HL-60/S4 treated with phorbol 12-myristate 13-acetate at 8.2 ng/mL for 4 days and 3 days (cell line): ENCODE measurements at regions not wholly inside any gene's neighbourhood (a gene's known extent, or its start where the extent isn't known, plus 50 kb on each side); places are given as distances from the start of the nearest gene placed in this dataset.
"Not testable (repeated sequence)": the region's sequence is repeated elsewhere in the genome, so short reads cannot be mapped to it uniquely, and the experiment has no call there.

Source experiments
- in situ Hi-C: fragments of 300-500 bp; cut with MboI; formaldehyde crosslinking; loops from 2 replicates; pipeline ENCODE4 v1.15.0; 2022; ENCODE audit warnings: low sequenced_read_pairs

- in situ Hi-C loops = no loop called here
Observed at GRCh38 chr11:92123540-92123939, 101.1 kb upstream of the FAT3 start.

GRCh38 chr11:92122561-92122960 is 102.1 kb upstream of the FAT3 start:
- in situ Hi-C loops = no loop called here

DNA sequence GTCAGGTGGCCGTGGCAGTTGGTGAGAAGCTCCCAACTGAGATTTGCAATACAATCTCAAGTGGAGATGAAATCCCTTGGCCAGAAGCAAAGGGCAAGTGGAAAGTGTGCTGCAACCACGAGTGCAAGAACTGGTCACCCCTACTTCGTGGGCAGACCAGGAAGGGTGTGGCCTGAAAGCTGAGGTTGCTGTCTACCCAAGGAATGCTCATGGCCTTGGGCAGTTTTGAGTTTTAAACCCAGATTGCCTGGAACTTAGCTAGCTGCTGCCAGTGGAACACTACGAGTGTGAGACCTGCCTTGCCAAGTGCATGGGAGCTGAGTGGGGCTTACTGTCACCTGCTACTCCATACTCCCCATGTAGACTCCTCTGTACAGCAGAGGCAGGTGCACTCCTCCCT is 113.3 kb upstream of the FAT3 start:
- in situ Hi-C loops = no loop called here

- in situ Hi-C loops = no loop called here
Observed at GRCh38 chr11:92109466-92109865, 115.2 kb upstream of the FAT3 start.

- in situ Hi-C loops = no loop called here
Observed at GRCh38 chr11:92107331-92107730, 117.3 kb upstream of the FAT3 start.

DNA sequence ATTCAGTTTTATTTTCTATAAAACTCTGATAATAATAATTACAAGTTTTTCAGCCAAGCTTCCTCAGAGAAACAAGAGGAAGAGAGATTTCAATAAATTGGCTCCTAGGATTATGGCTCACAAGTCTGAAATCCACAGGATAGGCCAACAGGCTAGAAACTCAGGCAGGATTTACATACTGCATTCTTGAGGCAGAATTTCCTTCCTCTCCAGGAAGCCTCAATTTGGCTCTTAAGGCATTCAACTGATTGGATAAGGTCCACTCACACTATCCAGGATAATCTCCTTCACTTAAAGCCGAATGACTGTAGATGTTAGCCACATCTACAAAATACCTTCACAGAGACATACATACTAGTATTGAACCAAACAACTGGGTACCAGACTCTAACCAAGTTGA is 120.3 kb upstream of the FAT3 start:
- in situ Hi-C loops = no loop called here

DNA sequence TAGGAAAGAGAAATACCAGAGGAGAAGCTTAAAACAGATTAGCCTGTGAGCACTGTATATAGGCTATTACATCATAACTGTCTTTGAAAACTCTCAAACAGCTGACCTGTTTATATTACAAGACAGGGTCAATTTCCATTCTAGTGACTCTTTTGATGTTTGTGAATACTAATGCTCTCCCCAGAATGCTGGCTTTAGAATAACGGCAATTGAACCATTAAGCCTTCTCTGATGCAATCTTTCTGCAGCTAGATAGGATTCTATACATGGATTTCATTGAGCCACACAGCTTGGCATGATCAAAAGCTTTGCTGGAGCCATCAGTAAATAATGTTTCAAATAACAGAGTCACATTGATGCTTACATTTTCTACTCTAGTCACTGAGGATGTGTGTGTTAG is 122.7 kb upstream of the FAT3 start:
- in situ Hi-C loops = no loop called here

- in situ Hi-C loops = loop anchor here (25.0 kb wide), 1 partner anchor 1412 kb away; no protein-coding TSS in a partner anchor
Observed at GRCh38 chr11:92099183-92099582, 125.4 kb upstream of the FAT3 start.

- in situ Hi-C loops = loop anchor here (25.0 kb wide), 1 partner anchor 1411 kb away; no protein-coding TSS in a partner anchor
Observed at GRCh38 chr11:92098172-92098571, 126.4 kb upstream of the FAT3 start.

DNA sequence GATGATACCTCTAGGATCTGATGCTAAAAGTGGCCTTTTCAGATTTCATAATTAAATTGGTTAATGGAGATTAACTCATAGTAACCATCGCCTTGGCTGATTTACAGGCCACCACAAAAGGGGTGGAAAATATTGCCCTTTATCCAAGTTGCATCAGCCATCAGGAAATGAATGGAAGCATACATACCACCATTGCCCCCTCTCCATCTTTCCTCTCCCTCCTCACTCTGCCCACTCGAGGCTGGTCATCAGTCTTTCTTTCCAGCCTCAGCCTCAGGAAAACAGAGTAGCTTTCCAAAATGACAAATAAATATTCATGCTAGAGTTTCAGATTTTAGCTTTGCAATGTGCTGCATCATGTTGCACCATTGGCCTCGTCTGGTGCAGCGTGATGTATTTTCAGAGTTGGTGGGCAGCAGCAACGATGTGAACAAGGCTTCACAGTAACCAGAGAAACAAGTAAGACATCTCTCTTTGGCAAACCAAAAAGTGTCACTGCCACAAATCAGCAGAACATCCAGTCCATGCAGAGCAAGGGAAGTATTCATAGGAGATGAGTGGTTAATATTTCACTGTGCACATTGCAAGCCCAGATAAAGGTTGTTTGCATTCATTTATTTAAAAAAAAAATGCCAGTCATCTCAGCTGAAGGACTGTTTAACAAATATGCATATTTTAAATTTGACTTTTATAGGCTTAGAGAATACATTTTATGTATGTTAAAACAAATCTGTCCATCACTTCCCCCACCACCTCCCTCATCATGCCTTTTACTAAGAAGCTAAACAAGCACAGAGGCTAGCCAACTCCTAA is 136.7 kb upstream of the FAT3 start:
- in situ Hi-C loops = loop anchor here (25.0 kb wide), 1 partner anchor 1401 kb away; no protein-coding TSS in a partner anchor

DNA sequence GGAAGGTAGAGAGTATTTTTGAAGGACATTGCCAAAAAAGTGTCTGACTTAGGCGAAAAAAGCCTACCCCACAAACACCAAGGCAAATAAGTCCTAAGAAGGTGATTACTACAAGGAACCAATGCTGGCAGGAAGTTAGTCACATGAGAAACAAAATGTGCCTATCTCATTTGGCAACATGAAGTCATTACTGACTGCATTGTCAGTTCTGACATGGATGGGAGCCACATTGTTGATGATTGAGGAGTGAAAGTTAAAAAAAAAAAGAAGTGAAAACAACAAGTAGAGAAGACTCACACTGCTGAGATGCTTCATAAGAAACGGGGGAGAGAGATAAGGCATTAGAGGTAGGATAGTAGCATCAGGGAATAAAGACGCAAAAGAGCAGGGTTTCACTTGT is 141.5 kb upstream of the FAT3 start:
- in situ Hi-C loops = loop anchor here (25.0 kb wide), 1 partner anchor 1396 kb away; no protein-coding TSS in a partner anchor

GRCh38 chr11:92082652-92083051 is 142.0 kb upstream of the FAT3 start:
- in situ Hi-C loops = loop anchor here (25.0 kb wide), 1 partner anchor 1395 kb away; no protein-coding TSS in a partner anchor

DNA sequence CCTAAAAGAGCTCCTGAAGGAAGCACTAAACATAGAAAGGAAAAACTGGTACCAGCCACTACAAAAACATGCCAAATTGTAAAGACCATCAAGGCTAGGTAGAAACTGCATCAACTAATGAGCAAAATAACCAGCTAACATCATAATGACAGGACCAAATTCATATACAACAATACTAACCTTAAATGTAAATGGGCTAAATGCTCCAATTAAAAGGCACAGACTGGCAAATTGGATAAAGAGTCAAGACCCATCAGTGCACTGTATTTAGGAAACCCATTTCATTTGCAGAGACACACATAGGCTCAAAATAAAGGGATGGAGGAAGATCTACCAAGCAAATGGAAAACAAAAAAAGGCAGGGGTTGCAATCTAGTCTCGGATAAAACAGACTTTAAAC is 150.1 kb upstream of the FAT3 start:
- in situ Hi-C loops = not testable (repeated sequence)

DNA sequence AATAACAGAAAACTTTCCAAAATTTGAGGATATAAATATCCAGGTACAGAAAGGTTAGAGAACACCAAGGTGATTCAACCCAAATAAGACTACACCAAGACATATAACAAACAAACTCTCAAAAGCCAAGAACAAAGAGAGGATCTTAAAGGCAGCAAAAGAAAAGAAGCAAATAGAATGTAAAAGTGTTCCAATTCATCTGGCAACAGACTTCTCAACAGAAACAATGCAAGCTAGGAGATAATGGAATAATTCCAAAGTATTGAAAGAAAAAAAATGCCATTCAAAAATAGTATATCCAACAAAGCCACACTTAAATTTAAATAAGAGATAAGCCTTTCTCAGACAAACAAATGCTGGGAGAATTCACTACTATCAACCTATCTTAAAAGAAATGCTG is 153.0 kb upstream of the FAT3 start:
- in situ Hi-C loops = no loop called here

- in situ Hi-C loops = no loop called here
Observed at GRCh38 chr11:92070026-92070889, 154.4 kb upstream of the FAT3 start.

GRCh38 chr11:92067016-92067415 is 157.6 kb upstream of the FAT3 start:
- in situ Hi-C loops = no loop called here

DNA sequence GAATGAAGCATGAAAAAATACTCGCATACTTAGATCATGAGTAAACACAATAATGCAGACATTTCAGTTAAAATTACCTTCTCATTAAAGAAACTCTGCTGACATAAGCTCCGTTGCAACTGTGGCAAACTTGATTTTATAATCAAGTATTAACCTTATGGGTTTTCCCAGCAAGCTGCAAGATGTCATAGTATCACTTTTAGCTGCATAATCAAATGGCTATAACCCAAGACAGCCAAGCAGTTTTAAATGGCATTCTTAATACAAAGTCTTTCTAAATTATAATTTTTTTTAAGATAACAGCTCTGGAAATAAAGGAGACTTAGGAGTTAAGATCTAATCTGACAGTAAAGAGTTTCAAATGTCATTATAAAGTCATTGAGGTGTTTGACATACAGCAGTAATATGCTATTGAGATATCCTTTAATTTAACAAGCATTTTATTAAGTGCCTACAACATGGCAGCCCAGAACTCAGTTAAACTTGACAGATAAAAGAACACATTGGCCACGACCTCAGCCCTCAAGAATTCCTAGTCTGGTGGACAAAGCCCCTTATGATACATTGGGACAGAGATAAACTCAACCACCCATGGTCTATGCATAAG is 163.1 kb upstream of the FAT3 start:
- in situ Hi-C loops = no loop called here

DNA sequence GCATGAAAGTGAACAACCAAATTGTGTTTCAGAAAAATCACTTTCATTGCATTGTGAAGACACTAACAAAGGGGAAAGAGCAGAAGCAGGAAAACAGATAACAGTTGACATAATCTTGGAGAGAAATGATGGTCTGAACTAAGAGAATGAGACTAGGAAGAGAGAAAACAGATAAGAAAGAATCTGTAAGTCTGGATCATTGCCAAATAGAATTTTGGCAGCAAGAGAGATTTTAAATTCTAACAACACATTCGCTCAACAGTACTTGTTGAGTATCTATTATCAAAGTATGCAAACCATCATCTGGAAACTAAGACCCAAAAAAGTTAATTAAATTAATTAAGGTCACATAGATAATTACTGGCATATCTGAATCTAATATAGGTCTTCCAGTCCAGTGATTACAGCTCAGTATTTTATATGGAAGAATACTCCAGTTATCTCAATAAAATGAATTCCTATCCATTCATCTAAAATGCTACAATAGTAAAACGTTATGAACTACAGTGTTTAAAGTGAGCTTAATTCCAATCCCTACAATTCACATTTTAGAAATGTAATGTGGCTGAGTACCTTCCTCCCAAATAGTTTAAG is 166.7 kb upstream of the FAT3 start:
- in situ Hi-C loops = no loop called here

GRCh38 chr11:92053216-92053615 is 171.4 kb upstream of the FAT3 start:
- in situ Hi-C loops = no loop called here

DNA sequence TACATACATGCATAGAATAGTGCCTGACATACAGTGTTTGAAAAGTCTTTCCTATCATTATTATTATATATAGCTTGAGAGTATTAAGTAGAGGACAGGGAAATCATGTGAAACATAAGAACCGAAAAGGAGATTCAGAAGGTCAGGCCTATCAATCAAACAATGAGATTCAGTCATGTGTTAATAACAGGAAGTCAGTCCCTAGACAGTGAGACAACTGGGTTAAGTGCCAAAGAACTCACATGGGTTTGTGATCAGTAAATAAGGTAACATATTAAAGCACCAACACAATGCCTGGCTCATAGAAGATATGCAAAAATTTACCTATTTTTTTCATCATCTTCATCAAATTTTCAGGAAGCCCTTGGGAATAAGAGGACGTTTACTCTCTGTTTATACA is 174.3 kb upstream of the FAT3 start:
- in situ Hi-C loops = no loop called here

- in situ Hi-C loops = no loop called here
Observed at GRCh38 chr11:92048415-92048814, 176.2 kb upstream of the FAT3 start.
